Gastrocnemius medialis (tissue), 4 donors: ENCODE measurements at regions not wholly inside any gene's neighbourhood (a gene's known extent, or its start where the extent isn't known, plus 50 kb on each side); places are given as distances from the start of the nearest gene placed in this dataset.

ENCODE experiments used
- ATAC-seq, 2 donors: fragments of 150-250 bp; one replicate each; pipeline ENCODE4 v1.9.1; 2016
- DNase-seq, 2 donors: peaks; one replicate each; pipeline ENCODE4 v3.0.0-alpha.2; 2019
- H3K27ac ChIP-seq, 4 donors: fragments of 200-600 bp; sonication (generic); 1 replicate in 1 of 4; 2 replicates in 3 of 4; pipeline ENCODE4 v1.5.1; 2016 to 2018; ENCODE audit warnings: mild to moderate bottlenecking in 2 of 4, moderate library complexity in 1 of 4
- H3K27me3 ChIP-seq, 3 donors: fragments of 200-600 bp; sonication (generic) in 2 of 3; 1 replicate in 1 of 3; 2 replicates in 2 of 3; pipeline versions ENCODE4 v1.5.1 to v1.6.0; 2016 to 2019; ENCODE audit warnings: mild to moderate bottlenecking in 1 of 3, moderate library complexity in 1 of 3
- H3K36me3 ChIP-seq, 2 donors: fragments of 200-600 bp; sonication (generic) in 1 of 2; one replicate each; pipeline ENCODE4 v1.5.1; 2017 to 2018
- H3K4me1 ChIP-seq, 2 donors: fragments of 200-600 bp; sonication (generic) in 1 of 2; one replicate each; pipeline ENCODE4 v1.5.1; 2016 to 2017; ENCODE audit warnings: mild to moderate bottlenecking in 2 of 2
- H3K4me3 ChIP-seq, 4 donors: fragments of 200-600 bp; sonication (generic) in 3 of 4; 1 replicate in 1 of 4; 2 replicates in 3 of 4; pipeline ENCODE4 v1.5.1; 2016 to 2019; ENCODE audit warnings: mild to moderate bottlenecking in 2 of 4
- H3K9me3 ChIP-seq, 3 donors: fragments of 200-600 bp; sonication (generic) in 2 of 3; 1 replicate in 1 of 3; 2 replicates in 2 of 3; pipeline ENCODE4 v1.5.1; 2016 to 2019
- POLR2A ChIP-seq, 2 donors: fragments of 450-650 bp; IDR thresholded peaks; one replicate each; pipeline ENCODE4 v1.6.1; 2017; ENCODE audit warnings: antibody characterized with exemption in 2 of 2, mild to moderate bottlenecking in 2 of 2, moderate library complexity in 2 of 2
- in situ Hi-C, 4 donors: fragments of 200-750 bp; cut with MboI; loops; one replicate each; pipeline versions ENCODE4 v1.15.0 to v1.8.0; 2017; ENCODE audit warnings: low sequenced_read_pairs in 4 of 4
- intact Hi-C: fragments of 100-400 bp; cut with DNase I; formaldehyde crosslinking; loops from one replicate; pipeline ENCODE4 v1.15.1; 2023; ENCODE audit warnings: low total_unique reads
- TF ChIP-seq, protein P1 (sequence below), 5 experiments: fragments of 450-650 bp in 3 of 5; fragments of 200-600 bp in 2 of 5; sonication (generic) in 2 of 5; IDR thresholded peaks in 4 of 5; conservative IDR thresholded peaks in 1 of 5; 1 replicate in 4 of 5; 2 replicates in 1 of 5; pipeline ENCODE4 v1.5.1; 2016 to 2019; ENCODE audit warnings: antibody characterized with exemption in 5 of 5, mild to moderate bottlenecking in 3 of 5, moderate library complexity in 3 of 5

DNA sequence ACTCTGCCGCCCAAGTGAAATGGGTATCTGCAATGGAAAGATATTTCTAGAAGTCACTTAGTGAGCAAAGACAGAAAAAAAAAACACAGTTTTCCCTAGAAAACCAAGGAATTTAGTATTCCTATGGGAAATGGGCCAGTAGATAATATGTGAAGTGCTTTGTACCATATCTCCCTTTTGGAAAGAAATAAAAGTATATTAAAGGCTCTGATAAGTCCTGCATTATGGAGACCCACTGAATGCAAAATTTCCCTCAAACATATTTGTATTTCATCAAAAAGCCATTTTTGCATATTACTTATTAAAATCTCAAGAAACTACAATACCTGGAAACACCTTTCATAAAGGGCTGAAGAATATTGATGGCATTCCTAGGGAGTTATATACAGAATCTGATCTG lies 51.6 kb upstream of the DYNLRB2 start:
- ATAC-seq: no peak

DNA sequence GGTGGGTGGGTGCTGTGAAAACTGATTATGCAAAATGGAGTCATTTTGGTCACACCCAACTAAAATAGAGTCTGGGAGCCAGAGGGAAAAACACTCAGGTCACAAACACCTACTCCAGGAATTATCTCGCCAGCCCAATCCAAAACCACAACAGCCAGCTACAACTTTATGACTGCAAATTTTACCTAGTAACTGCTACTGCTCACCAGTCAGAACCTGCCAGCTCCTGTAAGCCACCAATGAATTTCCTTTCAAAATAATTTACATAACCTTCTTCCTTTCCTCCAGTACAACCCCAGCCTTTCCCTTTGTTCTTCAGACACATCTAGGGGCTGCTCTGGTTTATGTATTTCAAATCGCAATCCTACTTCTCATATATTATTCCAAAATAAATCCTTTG lies 52.6 kb upstream of the DYNLRB2 start:
- no peak for DNase-seq
- Histone ChIP-seq H3K36me3 (no peaks in the 10 kb centered on the region), H3K27me3 (no peaks in the 10 kb centered on the region), H3K27ac (no peak overlapping the region), H3K4me3 (no peak overlapping the region), H3K4me1 (no peaks in the 10 kb centered on the region), H3K9me3 (no peaks in the 10 kb centered on the region)
- TF ChIP-seq POLR2A (IDR thresholded peaks at IDR 0.05): no peak
- TF ChIP-seq, protein P1, sequence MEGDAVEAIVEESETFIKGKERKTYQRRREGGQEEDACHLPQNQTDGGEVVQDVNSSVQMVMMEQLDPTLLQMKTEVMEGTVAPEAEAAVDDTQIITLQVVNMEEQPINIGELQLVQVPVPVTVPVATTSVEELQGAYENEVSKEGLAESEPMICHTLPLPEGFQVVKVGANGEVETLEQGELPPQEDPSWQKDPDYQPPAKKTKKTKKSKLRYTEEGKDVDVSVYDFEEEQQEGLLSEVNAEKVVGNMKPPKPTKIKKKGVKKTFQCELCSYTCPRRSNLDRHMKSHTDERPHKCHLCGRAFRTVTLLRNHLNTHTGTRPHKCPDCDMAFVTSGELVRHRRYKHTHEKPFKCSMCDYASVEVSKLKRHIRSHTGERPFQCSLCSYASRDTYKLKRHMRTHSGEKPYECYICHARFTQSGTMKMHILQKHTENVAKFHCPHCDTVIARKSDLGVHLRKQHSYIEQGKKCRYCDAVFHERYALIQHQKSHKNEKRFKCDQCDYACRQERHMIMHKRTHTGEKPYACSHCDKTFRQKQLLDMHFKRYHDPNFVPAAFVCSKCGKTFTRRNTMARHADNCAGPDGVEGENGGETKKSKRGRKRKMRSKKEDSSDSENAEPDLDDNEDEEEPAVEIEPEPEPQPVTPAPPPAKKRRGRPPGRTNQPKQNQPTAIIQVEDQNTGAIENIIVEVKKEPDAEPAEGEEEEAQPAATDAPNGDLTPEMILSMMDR (IDR thresholded peaks at IDR 0.05 in 4 of 5, conservative IDR thresholded peaks at IDR 0.05 in 1 of 5): no peak
- no peak for ATAC-seq
- in situ Hi-C loops: no loop called here
- intact Hi-C loops: no loop called here

More for the DNA sequence above, 51.6 kb upstream of the DYNLRB2 start:
- intact Hi-C loops: no loop called here
- no peak overlapping the region for H3K27ac ChIP-seq
- H3K36me3 ChIP-seq: no peaks in the 10 kb centered on the region
- TF ChIP-seq, protein P1 (IDR thresholded peaks at IDR 0.05 in 4 of 5, conservative IDR thresholded peaks at IDR 0.05 in 1 of 5): no peak
- TF ChIP-seq POLR2A (IDR thresholded peaks at IDR 0.05): no peak
- no peak for DNase-seq
- no peaks in the 10 kb centered on the region for H3K27me3 ChIP-seq
- no peaks in the 10 kb centered on the region for H3K9me3 ChIP-seq
- H3K4me3 ChIP-seq: no peak overlapping the region
- no peaks in the 10 kb centered on the region for H3K4me1 ChIP-seq
- in situ Hi-C loops: no loop called here

DNA sequence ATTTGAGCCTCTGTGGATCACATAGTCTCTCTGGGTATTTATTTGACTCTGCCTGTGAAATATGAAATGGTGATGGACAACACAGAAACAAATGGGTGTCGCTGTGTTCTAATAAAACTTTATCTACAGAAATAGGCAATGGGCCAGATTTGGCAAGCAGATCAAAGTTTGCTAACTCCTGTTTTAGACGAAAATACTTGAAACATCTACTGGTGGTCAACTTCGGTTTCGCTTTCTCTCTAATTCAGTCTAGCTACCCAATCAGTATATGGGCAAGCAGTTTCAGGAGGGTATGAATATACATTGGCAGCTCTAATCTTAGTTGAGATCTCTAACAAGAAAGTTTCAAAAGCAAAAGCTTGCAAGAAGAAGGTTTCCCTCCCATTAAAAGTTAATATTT lies 60.1 kb upstream of the DYNLRB2 start:
- no peaks in the 10 kb centered on the region for H3K36me3 ChIP-seq
- H3K27me3 ChIP-seq: no peaks in the 10 kb centered on the region
- intact Hi-C loops (no loop called here), in situ Hi-C loops (no loop called here)
- no peaks in the 10 kb centered on the region for H3K9me3 ChIP-seq
- TF ChIP-seq, protein P1 (IDR thresholded peaks at IDR 0.05 in 4 of 5, conservative IDR thresholded peaks at IDR 0.05 in 1 of 5): no peak
- no peak for TF ChIP-seq POLR2A (IDR thresholded peaks at IDR 0.05)
- no peak overlapping the region for H3K4me3 ChIP-seq
- ATAC-seq: no peak
- no peak for DNase-seq
- no peaks in the 10 kb centered on the region for H3K4me1 ChIP-seq
- no peak overlapping the region for H3K27ac ChIP-seq

DNA sequence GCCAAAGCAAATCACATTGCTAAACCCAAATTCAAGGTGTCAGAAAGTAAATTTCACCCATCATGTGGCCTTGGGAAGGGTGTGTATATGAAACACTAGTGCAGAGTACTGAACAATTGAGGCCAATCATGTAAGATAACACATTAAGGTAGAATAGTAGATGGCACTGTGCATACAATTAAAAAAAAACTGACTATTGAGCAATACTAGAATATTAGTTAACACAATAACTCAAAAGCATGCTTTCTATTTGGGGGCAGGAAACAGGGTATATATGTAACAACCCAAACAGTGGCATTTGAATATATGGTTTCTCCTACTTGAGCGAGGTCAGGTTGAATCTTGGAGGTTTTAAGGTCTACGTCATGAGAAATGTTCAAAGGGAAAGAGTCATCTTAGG lies 63.0 kb upstream of the DYNLRB2 start:
- no peak for TF ChIP-seq POLR2A (IDR thresholded peaks at IDR 0.05)
- TF ChIP-seq, protein P1 (IDR thresholded peaks at IDR 0.05 in 4 of 5, conservative IDR thresholded peaks at IDR 0.05 in 1 of 5): no peak
- intact Hi-C loops: no loop called here
- Histone ChIP-seq H3K27ac (no peak overlapping the region), H3K36me3 (no peaks in the 10 kb centered on the region), H3K27me3 (no peaks in the 10 kb centered on the region), H3K4me3 (no peak overlapping the region), H3K4me1 (no peaks in the 10 kb centered on the region), H3K9me3 (no peaks in the 10 kb centered on the region)
- no peak for DNase-seq
- no peak for ATAC-seq
- in situ Hi-C loops: no loop called here

DNA sequence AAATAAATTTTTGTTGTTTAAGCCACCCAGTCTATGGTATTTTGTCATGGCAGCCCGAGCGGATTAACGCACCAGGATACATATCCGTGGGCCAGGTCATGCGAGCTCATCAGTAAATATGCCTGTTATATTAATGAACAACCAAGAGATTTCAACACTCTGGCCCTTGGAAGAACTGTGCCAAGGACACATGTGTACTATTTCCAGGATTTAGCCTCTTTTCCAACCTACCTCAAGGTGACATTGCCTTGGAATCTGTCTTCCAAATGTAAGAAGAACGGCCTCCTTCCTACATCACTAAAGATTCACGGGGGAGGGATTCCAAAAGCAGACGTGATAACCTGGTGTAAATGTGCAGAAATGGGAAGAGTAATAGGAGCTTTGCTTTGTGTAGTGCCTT lies 72.8 kb upstream of the DYNLRB2 start:
- Histone ChIP-seq H3K9me3 (no peaks in the 10 kb centered on the region), H3K27me3 (no peaks in the 10 kb centered on the region), H3K36me3 (no peaks in the 10 kb centered on the region), H3K27ac (no peak overlapping the region), H3K4me3 (no peak overlapping the region), H3K4me1 (peaks cover 0 to 3% of the 10 kb centered on the region in 2 donors)
- no peak for DNase-seq
- intact Hi-C loops (no loop called here), in situ Hi-C loops (no loop called here)
- ATAC-seq: no peak
- TF ChIP-seq, protein P1 (IDR thresholded peaks at IDR 0.05 in 4 of 5, conservative IDR thresholded peaks at IDR 0.05 in 1 of 5): no peak
- TF ChIP-seq POLR2A (IDR thresholded peaks at IDR 0.05): no peak
